ENCODE measurements at regions not wholly inside any gene's neighbourhood (a gene's known extent, or its start where the extent isn't known, plus 50 kb on each side); places are given as distances from the start of the nearest gene placed in this dataset.

GRCh38 chr13:34124666-34125306 is 306.8 kb downstream of the RFC3 start (continued):
- TF ChIP-seq REST (IDR thresholded peaks at IDR 0.05) (no peak), JUND (IDR thresholded peaks at IDR 0.05) (no peak), RAD21 (IDR thresholded peaks at IDR 0.05) (no peak), FOXA1 (IDR thresholded peaks at IDR 0.05) (no peak)

- no peak for DNase-seq (ENCODE audit: low spot score)
- 89% methylated on average over 4 of the region's 4 CpGs for WGBS
- H3K4me3 ChIP-seq (ENCODE audit: low read depth in 1 of 3, low read length in 3 of 3): no peak overlapping the region
Observed at GRCh38 chr13:34127523-34127922, 309.6 kb downstream of the RFC3 start.

More at GRCh38 chr13:34127523-34127922, 309.6 kb downstream of the RFC3 start:
- Histone ChIP-seq H3K9ac (ENCODE audit: low read depth in 1 of 2, low read length in 2 of 2) (no peak overlapping the region), H3K36me3 (ENCODE audit: control insufficient read depth in 4 of 4, insufficient read depth in 3 of 4, low read depth in 1 of 4, low read length in 3 of 4) (no peaks in the 10 kb centered on the region), H3K4me1 (ENCODE audit: control insufficient read depth in 4 of 4, insufficient read depth in 4 of 4, low read length in 3 of 4) (no peaks in the 10 kb centered on the region), H3K27ac (ENCODE audit: low read depth in 1 of 2, low read length in 2 of 2) (no peak overlapping the region), H3K9me3 (ENCODE audit: control insufficient read depth in 4 of 4, low read length in 3 of 4) (no peaks in the 10 kb centered on the region), H3K27me3 (ENCODE audit: control insufficient read depth in 4 of 4, insufficient read depth in 4 of 4, low read length in 3 of 4) (peaks cover 0 to 2% (median 0%) of the 10 kb centered on the region in 4 donors)
- TF ChIP-seq SP1 (IDR thresholded peaks at IDR 0.05) (no peak), HNF4A (conservative IDR thresholded peaks at IDR 0.05) (no peak), RAD21 (IDR thresholded peaks at IDR 0.05) (no peak), EGR1 (IDR thresholded peaks at IDR 0.05; ENCODE audit: low read depth in 2 of 2) (no peak), FOXA2 (IDR thresholded peaks at IDR 0.05) (no peak), RXRA (IDR thresholded peaks at IDR 0.05) (no peak), JUND (IDR thresholded peaks at IDR 0.05) (no peak), HNF4G (IDR thresholded peaks at IDR 0.05) (no peak), ATF3 (IDR thresholded peaks at IDR 0.05) (no peak), TAF1 (conservative IDR thresholded peaks at IDR 0.05) (no peak), REST (IDR thresholded peaks at IDR 0.05) (no peak)
- TF ChIP-seq, protein P1, sequence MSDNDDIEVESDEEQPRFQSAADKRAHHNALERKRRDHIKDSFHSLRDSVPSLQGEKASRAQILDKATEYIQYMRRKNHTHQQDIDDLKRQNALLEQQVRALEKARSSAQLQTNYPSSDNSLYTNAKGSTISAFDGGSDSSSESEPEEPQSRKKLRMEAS (IDR thresholded peaks at IDR 0.05): no peak
- TF ChIP-seq, protein P2, sequence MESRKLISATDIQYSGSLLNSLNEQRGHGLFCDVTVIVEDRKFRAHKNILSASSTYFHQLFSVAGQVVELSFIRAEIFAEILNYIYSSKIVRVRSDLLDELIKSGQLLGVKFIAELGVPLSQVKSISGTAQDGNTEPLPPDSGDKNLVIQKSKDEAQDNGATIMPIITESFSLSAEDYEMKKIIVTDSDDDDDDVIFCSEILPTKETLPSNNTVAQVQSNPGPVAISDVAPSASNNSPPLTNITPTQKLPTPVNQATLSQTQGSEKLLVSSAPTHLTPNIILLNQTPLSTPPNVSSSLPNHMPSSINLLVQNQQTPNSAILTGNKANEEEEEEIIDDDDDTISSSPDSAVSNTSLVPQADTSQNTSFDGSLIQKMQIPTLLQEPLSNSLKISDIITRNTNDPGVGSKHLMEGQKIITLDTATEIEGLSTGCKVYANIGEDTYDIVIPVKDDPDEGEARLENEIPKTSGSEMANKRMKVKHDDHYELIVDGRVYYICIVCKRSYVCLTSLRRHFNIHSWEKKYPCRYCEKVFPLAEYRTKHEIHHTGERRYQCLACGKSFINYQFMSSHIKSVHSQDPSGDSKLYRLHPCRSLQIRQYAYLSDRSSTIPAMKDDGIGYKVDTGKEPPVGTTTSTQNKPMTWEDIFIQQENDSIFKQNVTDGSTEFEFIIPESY (IDR thresholded peaks at IDR 0.05): no peak

All from liver (tissue), 7 donors.